Activated CD8-positive, alpha-beta memory T cell treated with anti-CD3 and anti-CD28 coated beads for 36 hours (primary cell): ENCODE measurements at regions not wholly inside any gene's neighbourhood (a gene's known extent, or its start where the extent isn't known, plus 50 kb on each side); places are given as distances from the start of the nearest gene placed in this dataset.

Experiments used
- CTCF ChIA-PET: fragments of 350-600 bp; sonication (Branson Sonifier 250); formaldehyde crosslinking; loops from one replicate; lab custom pipeline; 2021; ENCODE audit warnings: antibody characterized with exemption; lab: Charles Lee
- POLR2A ChIA-PET: fragments of 350-600 bp; sonication (Branson Sonifier 250); formaldehyde crosslinking; loops from one replicate; lab custom pipeline; 2021; ENCODE audit warnings: antibody characterized with exemption; lab: Charles Lee

DNA sequence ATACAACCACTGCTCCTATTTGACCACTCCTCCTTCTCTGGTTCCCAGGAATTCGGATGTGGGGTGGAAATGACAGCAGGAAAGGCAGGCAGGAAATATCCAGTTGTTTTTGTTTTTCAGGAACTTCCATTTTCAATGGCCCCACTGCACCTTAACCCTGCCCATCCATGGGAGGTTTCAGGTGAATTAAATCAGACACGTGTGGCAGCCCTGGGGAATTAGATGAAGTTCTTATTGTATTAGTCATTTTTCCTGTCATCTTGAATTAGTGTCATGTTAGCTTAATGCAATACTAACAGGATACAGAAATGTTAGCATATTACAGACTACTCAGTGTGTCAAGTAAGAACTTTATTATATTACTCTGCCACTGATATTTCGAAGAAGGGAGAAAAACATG, 146.4 kb downstream of the CHD9NB start:
- CTCF ChIA-PET, result no interaction called here

DNA sequence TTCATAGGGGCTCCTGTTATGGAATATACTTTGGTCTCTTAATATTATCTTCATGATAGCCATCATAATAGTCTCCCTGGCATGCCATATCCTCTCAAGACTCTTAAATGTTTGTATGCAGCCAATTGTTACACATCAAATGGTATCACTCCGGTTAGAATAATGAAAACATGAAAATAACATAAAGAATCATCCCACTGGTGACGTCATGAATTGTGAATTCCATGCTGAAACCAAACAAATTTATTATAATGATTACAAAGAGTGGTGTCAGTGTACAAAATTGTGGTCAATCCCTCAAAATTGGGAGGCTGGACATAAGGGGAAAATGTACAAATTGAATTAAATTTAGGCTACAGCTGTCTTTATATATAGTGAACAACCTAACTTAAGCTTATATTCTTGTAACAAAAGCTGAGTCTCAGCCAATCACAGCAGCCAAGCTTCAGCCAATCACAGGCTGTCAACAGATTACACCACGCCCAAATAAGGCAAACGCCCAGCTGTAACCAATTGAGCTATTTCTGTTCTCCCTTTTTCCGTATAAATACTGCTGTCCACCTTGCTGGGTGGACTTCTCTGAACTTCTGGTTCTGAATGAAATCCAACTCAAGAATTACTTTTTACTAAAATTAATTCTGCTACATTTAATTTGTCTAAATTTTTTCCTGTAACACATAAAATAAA, 156.1 kb downstream of the CHD9NB start:
- CTCF ChIA-PET, result interaction anchor here (0.5 kb wide), 1 partner anchor 10 kb away, joined by 3 read pairs; no protein-coding TSS in a partner anchor

More for the DNA sequence above, 146.4 kb downstream of the CHD9NB start:
- POLR2A ChIA-PET, result no interaction called here

DNA sequence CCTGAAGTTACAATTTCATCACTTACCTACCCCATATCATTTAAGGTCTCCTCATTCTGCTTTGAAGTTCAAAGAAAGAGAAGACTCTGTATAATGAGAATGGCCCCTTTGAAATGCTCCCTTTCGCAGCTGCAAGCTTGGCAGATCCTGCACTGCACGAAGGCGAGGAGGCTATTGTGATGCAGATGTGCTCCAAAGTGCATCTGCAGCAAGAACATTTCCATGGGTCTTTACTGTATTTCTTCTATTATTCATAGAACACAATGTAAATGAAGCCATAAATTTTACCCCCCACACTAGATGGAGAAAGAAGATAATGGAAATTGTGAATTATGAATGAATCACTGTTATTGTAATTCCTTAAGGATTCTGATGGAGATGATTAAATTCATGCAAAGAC, 178.7 kb downstream of the CHD9NB start:
- ChIA-PET CTCF (no interaction called here), POLR2A (no interaction called here)

More for the DNA sequence above, 156.1 kb downstream of the CHD9NB start:
- POLR2A ChIA-PET, result no interaction called here

DNA sequence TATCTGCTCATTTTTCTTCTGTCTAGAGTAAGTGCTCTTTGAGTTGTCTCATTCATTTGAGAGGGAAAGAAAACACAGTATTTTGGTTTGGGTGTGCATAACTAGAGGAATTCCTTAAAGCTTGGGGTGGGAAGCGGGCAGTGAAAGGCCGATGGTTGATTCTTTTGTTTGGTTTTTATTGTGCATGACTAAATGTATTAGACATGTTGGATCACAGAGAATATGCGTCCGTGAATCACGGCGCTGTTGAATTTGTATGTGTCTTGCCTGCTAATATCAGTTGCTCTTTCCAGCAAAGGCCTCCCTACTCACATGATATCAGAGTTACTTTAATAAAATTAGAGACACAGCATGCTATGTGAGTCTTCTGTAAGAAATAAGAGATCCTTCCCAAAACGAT, 180.0 kb downstream of the CHD9NB start:
- ChIA-PET POLR2A (no interaction called here), CTCF (no interaction called here)

DNA sequence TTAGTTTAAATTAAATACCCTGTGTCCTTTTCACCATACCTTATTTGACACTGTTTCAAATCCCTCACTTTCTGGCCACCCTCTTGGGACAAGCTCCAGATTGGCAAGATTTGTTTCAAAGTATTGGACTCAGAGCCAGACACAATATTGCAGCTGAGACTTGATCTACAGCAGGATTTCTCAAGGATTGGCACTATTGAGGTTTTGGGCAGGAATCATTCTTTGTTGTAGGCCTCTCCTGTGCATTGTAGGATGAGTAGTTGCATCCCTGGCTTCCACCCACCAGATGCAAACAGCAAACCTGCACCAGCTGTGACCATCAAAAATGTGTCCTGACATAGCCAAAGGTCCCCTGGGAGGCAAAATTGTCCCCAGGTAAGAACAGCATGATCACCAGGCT, 181.2 kb downstream of the CHD9NB start:
- ChIA-PET POLR2A (no interaction called here), CTCF (no interaction called here)

DNA sequence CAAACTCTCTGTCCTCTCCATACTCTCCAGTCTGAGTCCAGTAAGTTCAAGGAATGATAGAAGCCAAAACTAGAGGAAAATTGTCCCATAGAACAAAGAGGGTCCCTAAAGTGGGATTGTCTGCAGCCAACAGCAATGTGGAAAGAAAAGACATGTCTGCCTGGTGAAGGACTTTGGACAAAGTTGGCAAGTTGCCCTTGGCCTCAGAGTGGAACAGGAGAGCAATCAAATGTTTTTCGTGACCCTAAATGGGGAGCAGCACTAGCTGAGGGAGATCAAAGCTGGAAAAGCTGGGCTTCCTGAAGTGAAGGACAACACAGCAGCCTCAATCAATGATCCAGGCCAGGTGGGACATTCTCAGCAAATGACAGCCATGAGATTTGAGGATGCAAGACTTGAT, 183.5 kb downstream of the CHD9NB start:
- CTCF ChIA-PET, result no interaction called here
- POLR2A ChIA-PET, result no interaction called here

DNA sequence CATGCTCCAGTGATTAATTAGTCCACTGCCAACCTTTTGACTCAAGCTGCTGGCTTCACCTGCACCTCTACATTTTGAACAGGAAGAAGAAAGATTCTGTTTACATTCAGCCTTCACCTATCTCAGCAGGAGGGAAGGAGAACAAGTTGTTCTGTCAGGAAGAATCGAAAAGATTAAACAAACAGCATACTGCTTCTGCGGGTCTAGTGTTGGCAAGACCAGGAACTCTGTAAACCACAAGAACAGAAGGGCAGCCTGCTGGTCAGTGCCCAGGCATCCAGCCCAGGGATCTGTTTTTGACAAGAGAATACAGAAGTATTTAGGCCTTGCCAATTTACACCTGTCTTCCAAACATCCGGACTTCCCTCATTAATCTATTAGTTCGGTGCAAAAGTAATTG, 189.7 kb downstream of the CHD9NB start:
- ChIA-PET POLR2A (no interaction called here), CTCF (no interaction called here)

DNA sequence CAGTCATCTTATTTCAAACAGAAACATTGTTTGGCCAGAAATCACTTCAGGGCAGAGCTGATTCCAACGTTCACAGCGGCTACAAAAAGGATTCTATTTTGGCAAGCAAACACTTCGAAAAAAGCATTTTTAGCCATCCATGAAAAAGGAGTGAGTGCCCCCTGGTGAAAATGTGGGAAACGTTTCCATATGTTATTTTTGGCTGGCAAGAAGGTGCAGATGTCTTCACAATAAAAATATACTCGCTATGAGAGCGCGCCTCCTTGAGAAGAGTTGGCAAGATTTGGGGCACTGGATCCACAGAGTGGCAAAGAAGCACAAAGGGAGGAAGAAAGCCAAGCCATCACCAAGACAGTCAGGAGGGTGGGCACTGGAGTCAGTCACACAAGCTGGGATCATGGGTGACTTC, 191.1 kb downstream of the CHD9NB start:
- CTCF ChIA-PET, result no interaction called here
- POLR2A ChIA-PET, result no interaction called here

DNA sequence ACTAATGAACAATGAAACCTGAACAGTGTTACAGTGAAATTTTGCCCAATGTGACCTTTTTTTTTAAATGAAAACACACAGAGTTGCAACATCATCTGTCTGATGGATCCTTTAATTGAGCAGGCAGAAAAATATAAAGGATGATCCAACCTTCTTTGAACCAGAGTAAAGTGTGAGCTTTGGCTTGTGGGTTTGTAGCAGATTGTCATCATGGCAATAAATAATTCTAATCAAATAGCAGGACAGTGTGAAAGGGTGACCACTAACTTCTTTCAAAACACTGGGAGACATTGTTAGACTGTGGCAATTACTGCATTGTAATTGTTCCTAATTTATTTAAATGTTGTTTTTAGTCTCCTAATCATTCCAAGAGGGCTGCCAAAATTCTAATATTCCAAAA, 197.2 kb downstream of the CHD9NB start:
- POLR2A ChIA-PET, result no interaction called here

DNA sequence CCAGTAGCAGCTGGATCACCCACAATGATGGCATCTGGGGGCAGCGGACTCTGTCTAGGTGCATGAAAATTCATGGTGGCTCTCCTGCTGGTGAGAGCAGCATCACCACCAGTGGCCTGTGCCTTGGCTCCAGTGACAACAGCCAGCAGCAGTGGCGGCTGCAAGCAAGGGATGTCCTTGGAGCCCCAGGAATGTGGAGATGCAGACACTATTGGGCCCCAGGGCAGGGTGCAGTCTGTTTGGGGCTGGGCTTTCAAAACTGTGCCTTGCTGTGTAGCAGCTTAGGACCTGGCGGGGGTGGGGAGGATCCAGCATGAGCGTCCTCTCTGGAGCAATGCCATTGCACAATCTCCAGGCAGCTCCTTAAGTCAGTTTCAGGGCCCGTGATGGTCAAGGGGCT, 199.7 kb downstream of the CHD9NB start:
- CTCF ChIA-PET, result no interaction called here
- POLR2A ChIA-PET, result no interaction called here

More for the DNA sequence above, 197.2 kb downstream of the CHD9NB start:
- CTCF ChIA-PET, result no interaction called here

DNA sequence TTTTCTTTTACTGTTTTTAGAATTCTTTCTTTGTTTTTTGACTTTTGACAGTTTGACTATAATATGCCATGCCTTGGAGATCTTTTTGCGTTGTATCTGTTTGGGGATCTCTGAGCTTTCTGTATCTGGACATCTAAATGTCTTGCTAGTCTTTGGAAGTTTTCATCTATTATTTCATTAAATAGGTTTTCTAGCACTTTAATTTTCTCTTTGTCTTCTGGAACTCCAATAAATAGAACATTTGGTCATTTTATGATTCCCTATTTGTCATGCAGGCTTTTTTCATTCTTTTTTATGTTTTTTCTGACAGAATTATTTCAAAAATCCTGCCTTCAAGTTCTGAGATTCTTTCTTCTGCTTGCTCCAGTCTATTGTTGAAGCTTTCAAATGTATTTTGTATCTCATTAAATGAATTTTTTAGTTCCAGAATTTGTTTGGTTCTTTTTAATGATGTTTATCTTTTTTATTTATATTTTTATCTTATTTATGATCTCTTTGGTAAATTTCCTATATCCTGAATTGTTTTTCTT, 201.4 kb downstream of the CHD9NB start:
- CTCF ChIA-PET, result no interaction called here
- POLR2A ChIA-PET, result no interaction called here

DNA sequence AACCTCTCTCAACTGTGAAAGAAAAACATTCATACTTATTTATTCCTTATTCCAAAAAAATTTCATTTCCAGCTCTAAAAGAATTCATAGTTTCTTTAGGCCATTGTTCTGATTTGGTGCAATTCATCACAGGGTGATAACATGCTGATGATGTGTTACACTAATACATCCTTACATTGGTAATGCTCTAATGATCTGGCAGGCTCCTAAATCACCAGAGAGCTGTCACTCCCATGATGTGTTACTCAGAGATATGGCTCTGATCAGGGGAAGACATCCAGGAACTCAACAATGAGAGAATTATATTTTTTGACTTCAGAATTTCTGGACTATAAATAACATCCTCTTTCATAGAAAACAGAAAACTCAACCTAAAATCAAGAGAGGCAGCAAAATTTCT, 209.3 kb downstream of the CHD9NB start:
- CTCF ChIA-PET, result no interaction called here
- POLR2A ChIA-PET, result no interaction called here

DNA sequence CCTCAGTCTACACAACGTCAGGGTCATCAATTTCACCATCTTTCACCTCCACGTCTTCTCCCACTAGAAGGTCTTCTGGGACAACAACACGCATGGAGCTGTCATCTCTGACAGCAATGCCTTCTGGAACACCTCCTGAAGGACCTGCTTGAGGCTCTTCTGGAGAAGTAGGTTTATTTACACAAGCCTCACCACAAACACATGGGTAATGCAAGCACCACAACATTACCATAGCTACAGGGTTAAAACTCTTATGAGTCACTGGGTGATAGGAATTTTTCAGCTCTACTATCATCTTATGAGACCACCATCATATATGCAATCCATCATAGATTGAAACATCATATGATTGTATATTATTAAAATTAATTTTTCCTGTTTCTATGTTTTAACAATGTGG, 215.4 kb downstream of the CHD9NB start:
- ChIA-PET POLR2A (no interaction called here), CTCF (no interaction called here)

DNA sequence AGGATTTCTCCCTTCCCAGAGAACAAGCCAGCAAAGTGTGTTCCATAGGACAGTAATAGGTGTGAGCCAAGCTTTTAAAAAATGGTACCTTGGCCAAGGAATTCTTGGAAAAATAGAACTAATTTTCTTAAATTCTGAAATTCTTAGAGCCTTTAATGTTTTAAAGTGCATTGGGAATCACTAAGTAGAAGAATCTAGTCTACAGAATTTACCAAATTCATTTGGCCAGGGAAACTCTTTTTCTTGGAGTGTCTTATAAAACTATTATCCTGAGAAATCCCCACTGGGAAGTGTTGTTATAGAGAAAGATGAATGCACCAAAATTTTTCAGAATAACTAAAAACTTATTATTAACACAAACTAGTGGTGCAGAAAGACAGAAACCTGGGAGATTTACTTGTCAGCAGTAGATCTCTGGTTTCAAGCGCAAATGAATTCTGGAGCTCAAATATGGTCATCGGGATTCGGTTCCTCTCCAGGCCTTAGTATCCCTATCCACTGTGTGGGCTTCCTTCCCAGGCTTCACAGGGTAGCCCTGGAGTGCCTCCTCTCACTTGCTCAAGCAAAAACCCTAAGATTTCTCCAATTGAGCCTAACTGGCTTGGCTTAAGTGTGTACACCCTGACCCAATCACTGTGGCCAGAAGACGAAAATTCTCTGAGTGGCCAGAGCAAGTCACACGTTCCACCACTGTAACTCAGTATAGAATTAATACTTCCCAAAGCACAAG, 217.8 kb downstream of the CHD9NB start:
- ChIA-PET POLR2A (no interaction called here), CTCF (no interaction called here)

DNA sequence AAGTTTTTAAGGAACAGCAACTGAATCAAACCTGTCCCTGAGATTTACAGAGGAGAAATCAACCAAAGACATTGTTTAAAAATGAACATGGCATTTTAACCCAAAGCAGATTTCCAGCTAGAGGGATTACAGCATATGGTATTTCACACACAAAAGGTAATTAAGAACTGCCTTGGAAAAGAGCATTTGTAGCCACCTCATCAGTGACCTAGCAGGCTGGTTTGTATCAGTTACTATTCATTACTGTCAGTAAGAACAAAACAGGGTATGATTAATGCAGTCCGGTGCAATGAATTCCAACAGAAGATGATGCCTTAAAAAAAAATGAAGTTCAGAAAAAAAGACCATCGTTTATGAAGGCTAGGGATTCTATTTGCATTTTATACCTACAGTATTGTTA, 219.9 kb downstream of the CHD9NB start:
- CTCF ChIA-PET, result no interaction called here
- POLR2A ChIA-PET, result no interaction called here

DNA sequence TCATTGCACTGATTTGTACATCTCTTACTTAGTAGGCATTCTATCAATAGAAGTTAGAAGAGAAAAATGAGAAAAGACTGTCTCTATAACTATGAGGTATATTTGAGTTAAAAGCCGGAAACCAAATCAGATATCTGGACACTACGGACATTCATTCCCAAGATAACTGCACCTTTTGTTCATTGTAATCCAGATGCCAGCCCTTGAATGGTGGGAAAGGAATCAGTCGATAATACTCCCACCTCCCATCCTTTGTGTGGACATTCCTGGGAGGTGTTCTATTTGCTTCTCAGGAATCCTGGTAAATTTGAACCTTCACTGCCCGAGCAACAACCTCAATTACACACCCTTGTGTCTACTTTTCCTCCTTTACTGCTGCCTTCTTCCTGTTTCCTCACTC, 225.2 kb downstream of the CHD9NB start:
- POLR2A ChIA-PET, result no interaction called here
- CTCF ChIA-PET, result no interaction called here

DNA sequence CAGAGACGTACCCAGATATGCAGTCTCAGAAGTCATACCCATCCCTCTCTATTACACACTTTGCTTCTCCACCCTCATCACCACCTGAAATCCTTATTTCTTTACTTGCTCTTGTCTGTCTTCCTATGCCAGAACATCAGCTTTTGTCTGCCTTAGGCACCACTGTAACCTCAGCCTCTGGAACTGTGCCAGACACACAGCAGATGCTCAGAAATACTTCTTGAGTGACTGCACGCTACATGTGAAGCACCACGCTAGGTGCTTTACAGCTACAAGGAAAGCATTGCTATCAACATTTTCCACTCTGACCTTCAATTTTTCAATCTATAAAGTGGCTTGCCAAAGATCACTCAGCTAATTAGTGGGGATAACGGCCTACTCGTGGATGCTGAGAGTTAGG, 226.8 kb downstream of the CHD9NB start:
- CTCF ChIA-PET, result no interaction called here
- POLR2A ChIA-PET, result no interaction called here

DNA sequence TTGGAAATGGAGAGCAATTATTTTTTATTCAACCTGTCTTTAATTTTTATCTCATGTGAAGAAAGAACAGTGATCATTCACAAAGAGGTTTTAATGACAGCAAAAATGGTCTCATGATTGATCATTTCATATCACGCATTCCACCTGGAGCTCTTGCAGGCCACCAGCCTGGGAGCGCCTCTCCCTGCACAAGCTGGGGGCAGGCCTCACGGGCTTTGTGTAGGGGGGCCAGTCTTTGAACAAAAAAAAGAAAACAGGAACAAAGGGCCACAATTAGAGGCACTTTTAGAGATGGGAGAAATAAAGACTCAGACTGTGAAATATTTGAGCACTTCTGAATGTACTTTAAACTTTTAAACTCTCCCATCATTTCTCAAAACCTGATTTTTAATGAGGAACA, 232.9 kb downstream of the CHD9NB start:
- CTCF ChIA-PET, result no interaction called here
- POLR2A ChIA-PET, result no interaction called here

DNA sequence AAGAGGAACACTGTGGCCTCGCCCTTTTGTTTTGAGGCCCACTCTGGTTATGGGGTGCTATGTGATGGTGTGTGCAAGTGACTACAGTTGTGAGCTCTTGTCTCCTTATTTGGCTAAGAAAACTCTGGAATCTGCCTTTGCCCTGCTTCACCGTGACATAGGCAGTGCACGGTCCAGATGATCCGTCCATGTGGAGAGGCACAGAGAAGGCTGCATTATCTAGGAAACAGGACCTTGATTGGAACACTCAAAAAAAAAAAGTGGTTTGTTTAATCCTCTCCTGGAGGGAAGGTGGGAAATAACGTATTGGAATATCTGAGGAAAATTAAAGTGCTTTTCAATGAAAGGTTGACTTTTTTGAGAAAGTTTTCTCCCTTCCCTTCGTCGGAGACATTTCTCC, 233.3 kb downstream of the CHD9NB start:
- POLR2A ChIA-PET, result no interaction called here

DNA sequence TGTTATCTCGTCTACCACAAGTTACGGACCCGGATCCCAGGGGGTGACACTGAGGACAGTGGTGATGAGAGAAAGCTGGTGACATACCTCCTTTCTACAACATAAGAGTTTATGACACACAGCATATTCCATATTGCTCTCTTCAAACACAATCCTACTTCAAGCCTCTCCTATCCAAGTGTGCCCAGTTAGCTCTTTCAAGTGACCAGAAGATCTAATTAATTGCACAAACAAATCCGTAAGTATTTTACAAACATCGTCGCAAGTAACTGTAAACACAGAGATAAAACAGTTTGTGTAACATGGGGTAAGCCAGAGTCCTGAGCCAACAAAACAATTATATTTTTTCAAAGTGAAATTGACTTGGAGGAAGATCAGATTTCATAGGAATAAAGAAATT, 235.0 kb downstream of the CHD9NB start:
- CTCF ChIA-PET, result interaction anchor here (0.7 kb wide), 1 partner anchor 192 kb away, joined by 5 read pairs; no protein-coding TSS in a partner anchor
- POLR2A ChIA-PET, result no interaction called here

More for the DNA sequence above, 233.3 kb downstream of the CHD9NB start:
- CTCF ChIA-PET, result no interaction called here

DNA sequence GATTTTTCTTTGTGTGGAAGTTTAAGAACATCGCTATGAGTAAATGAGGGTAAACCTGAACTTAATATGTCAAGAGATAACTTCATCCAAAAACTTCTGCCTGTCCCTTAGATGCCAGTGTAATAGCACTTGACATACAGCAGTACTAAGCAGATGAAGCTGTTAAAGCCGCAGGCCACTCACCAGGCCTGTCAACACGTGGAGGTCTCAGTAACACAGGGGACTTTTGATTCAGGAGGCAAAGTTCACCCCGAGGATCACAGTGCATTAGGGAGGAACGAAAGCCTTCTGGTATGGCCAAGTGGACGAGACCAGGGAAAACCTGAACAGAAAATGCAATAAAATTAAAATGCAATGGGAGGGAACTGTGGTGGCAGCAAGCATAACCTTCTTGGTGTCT, 235.7 kb downstream of the CHD9NB start:
- POLR2A ChIA-PET, result no interaction called here
- CTCF ChIA-PET, result no interaction called here
